NAMALWA (cell line): ENCODE measurements at regions not wholly inside any gene's neighbourhood (a gene's known extent, or its start where the extent isn't known, plus 50 kb on each side); places are given as distances from the start of the nearest gene placed in this dataset.

ENCODE experiments used
- DNase-seq: peaks from one replicate; pipeline ENCODE4 v3.0.0-alpha.2; 2015; ENCODE audit warnings: low spot score

GRCh38 chr2:105449076-105449475 is 50.2 kb upstream of the FHL2 start:
- peak; percentile 22 for DNase-seq
